22Rv1 (cell line): ENCODE measurements at regions not wholly inside any gene's neighbourhood (a gene's known extent, or its start where the extent isn't known, plus 50 kb on each side); places are given as distances from the start of the nearest gene placed in this dataset.

ENCODE experiments used
- H3K27ac ChIP-seq: fragments of 450-650 bp; 2 replicates; pipeline ENCODE4 v1.5.1; 2017
- CTCF ChIP-seq: fragments of 450-650 bp; IDR thresholded peaks from 2 replicates; pipeline ENCODE4 v1.5.1; 2017; ENCODE audit warnings: mild to moderate bottlenecking
- ZFX ChIP-seq: fragments of 450-650 bp; IDR thresholded peaks from 2 replicates; pipeline ENCODE4 v1.6.1; 2017; ENCODE audit warnings: antibody characterized with exemption, borderline replicate concordance

GRCh38 chr12:88985011-88985410 is 367.3 kb downstream of the DUSP6 start:
- H3K27ac ChIP-seq, result no peak overlapping the region
- TF ChIP-seq CTCF, result no peak
- TF ChIP-seq ZFX, result no peak

DNA sequence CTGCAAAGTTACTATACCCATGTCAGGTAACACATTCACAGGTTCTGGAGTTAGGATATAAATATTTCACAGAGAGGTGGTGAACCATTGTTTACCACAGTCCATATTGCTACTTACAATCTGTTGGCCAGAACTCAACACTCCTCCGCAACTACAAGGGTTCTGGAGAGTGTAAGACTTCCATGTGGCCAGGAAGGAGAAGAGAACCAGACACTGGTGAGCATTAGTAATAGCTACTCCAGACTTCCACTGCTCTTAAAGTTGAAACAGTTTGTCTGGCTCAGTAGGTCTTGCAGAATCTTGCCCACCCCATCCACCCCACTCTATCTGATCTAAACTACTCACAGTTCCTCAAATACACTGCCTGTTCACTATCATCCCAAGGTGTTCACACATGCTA is 369.6 kb downstream of the DUSP6 start:
- TF ChIP-seq ZFX (no peak), CTCF (no peak)
- no peak overlapping the region for H3K27ac ChIP-seq

DNA sequence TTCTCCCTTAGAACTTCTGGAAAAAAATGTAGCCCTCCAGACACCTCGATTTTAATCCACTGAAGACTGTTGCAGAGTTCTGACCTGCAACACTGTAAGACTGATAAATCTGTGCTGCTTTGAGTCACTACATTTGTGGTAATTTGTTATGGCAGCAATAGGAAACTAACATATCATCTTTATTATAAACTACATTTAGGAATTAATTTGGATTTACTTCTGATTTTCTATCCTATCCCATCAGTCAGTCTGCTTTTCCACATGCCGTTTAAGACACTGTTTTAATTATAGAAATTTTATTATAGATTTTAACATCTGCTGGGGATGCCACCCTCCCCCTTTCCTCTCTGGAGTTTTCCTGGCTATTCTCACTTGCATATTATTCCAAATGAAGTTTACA is 375.2 kb downstream of the DUSP6 start:
- no peak for TF ChIP-seq ZFX
- no peak for TF ChIP-seq CTCF
- no peak overlapping the region for H3K27ac ChIP-seq

DNA sequence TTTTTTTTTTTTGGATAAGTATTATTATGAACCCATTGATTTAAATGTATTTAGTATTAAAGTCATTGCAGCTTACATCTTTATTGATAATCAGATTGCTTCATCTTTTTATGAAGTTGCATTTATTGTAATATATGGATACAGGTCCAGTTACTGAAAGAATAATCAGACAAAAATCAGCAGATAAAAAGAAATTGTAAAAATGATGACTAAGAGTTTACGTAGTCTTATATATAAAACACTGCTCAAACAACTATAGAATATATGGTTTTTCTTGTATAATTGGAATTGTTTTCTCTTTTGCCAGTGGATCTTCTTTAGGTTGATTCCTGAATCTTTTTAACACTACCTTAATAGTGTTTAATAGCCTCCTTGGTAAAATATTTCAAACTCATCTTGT is 378.3 kb downstream of the DUSP6 start:
- H3K27ac ChIP-seq, result no peak overlapping the region
- no peak for TF ChIP-seq ZFX
- no peak for TF ChIP-seq CTCF

GRCh38 chr12:88970740-88971139 is 381.6 kb downstream of the DUSP6 start:
- H3K27ac ChIP-seq, result no peak overlapping the region
- TF ChIP-seq CTCF, result no peak
- TF ChIP-seq ZFX, result no peak

DNA sequence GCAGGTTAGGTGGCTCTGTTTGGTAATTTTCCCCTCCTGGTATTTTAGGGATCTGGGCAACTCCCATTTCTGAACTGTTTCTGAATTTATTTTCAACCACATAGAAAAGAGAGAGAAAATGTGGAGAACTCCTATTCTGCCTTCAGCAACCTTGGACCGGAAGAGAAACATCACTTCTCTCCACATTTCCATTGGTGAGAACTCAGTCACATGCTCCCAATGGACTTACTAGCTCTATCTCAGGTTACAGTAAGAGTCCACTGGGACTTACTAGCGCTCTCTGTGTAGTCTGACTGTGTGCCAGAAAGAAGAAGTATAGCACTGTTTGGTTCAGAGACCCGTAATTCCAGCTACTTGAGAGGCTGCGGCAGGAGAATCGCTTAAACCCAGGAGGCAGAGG is 383.2 kb downstream of the DUSP6 start:
- TF ChIP-seq ZFX (no peak), CTCF (no peak)
- H3K27ac ChIP-seq, result no peak overlapping the region

DNA sequence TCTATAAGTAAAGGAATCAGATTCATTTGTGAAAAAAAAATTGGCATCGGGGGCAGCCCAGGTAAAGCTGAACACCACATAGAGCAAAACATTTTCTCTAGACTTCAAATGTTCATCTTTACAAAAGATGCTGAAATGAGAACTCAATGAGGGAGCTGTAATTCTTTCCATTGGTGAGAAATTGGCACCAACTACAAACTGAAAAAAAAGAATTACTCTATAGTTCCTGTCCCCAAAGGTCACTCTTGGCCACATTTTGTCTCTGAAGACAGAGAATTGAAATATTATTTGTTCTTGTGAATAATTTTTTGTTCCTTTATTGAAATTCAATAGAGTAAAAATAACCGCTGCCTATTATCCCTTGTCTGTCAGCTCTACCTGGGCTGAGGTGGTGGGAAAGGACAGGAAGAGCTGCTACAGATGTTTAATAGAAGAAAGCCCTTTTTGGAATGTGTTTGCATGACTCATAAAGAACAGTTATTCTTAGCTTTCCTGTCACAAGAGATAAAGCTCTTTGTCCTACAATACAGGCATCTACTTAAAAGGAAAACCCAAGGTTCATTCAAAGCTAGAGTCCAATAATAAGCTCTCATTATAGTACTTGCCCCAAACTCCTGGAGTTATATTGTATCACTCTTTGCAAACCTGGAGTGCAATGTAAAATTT is 380.1 kb upstream of the KITLG start:
- no peak for TF ChIP-seq ZFX
- TF ChIP-seq CTCF, result no peak
- H3K27ac ChIP-seq, result no peak overlapping the region
